ENCODE measurements at regions not wholly inside any gene's neighbourhood (a gene's known extent, or its start where the extent isn't known, plus 50 kb on each side); places are given as distances from the start of the nearest gene placed in this dataset.

- peaks cover 9% of the 10 kb centered on the region for H3K4me1 ChIP-seq
- Mint-ChIP-seq H3K27me3 (ENCODE audit: insufficient read depth, unreplicated experiment) (no peaks in the 10 kb centered on the region), H3K9me3 (ENCODE audit: unreplicated experiment) (no peaks in the 10 kb centered on the region), H3K4me3 (ENCODE audit: unreplicated experiment) (no peak overlapping the region), H3K4me1 (ENCODE audit: low read depth, unreplicated experiment) (peaks cover 13% of the 10 kb centered on the region), H3K36me3 (ENCODE audit: insufficient read depth, unreplicated experiment) (no peaks in the 10 kb centered on the region), H3K27ac (ENCODE audit: unreplicated experiment) (no peak overlapping the region)
- no peak overlapping the region for H3K4me3 ChIP-seq (ENCODE audit: low read depth, low read length)
- CTCF ChIA-PET: no interaction called here
- intact Hi-C loops (cut with micrococcal nuclease; ENCODE audit: unreplicated experiment): no loop called here
- H3K36me3 ChIP-seq (ENCODE audit: control insufficient read depth, insufficient read depth, low read length): no peaks in the 10 kb centered on the region
- no peaks in the 10 kb centered on the region for H3K9me3 ChIP-seq
- POLR2A ChIA-PET: no interaction called here
- no TSS peak for BruUV-seq (replicated peaks)
- H3K27me3 ChIP-seq (replicated peaks; ENCODE audit: control insufficient read depth, insufficient read depth, low read length): no peaks in the 10 kb centered on the region
- no peak for TF ChIP-seq CTCF (IDR thresholded peaks at IDR 0.05; ENCODE audit: insufficient read depth in 1 of 2, low read depth in 1 of 2, low read length in 1 of 2, severe bottlenecking in 1 of 2, unreplicated experiment in 1 of 2)
- no peak for DNase-seq
These were observed 251.8 kb downstream of the NPHP4 start for GRCh38 chr1:5740450-5740849.

GRCh38 chr1:5739561-5740078, 252.6 kb downstream of the NPHP4 start:
- H3K27ac Mint-ChIP-seq (ENCODE audit: unreplicated experiment): no peak overlapping the region
- H3K27me3 ChIP-seq (replicated peaks; ENCODE audit: control insufficient read depth, insufficient read depth, low read length): no peaks in the 10 kb centered on the region
- no peak overlapping the region for H3K4me3 Mint-ChIP-seq (ENCODE audit: unreplicated experiment)
- H3K4me3 ChIP-seq (ENCODE audit: low read depth, low read length): no peak overlapping the region
- H3K9me3 ChIP-seq: no peaks in the 10 kb centered on the region
- peaks cover 8% of the 10 kb centered on the region for H3K4me1 ChIP-seq
- no peaks in the 10 kb centered on the region for H3K27me3 Mint-ChIP-seq (ENCODE audit: insufficient read depth, unreplicated experiment)
- DNase-seq: no peak
- no peaks in the 10 kb centered on the region for H3K36me3 ChIP-seq (ENCODE audit: control insufficient read depth, insufficient read depth, low read length)
- H3K36me3 Mint-ChIP-seq (ENCODE audit: insufficient read depth, unreplicated experiment): no peaks in the 10 kb centered on the region
- no peaks in the 10 kb centered on the region for H3K9me3 Mint-ChIP-seq (ENCODE audit: unreplicated experiment)
- no peak for TF ChIP-seq CTCF (IDR thresholded peaks at IDR 0.05; ENCODE audit: insufficient read depth in 1 of 2, low read depth in 1 of 2, low read length in 1 of 2, severe bottlenecking in 1 of 2, unreplicated experiment in 1 of 2)
- intact Hi-C loops (cut with micrococcal nuclease; ENCODE audit: unreplicated experiment): no loop called here
- POLR2A ChIA-PET: interaction anchor here (0.6 kb wide), 1 partner anchor 22 kb away, joined by 3 read pairs; no protein-coding TSS in a partner anchor
- BruUV-seq (replicated peaks): no TSS peak
- CTCF ChIA-PET: no interaction called here
- H3K4me1 Mint-ChIP-seq (ENCODE audit: low read depth, unreplicated experiment): peaks cover 9% of the 10 kb centered on the region

- CTCF ChIA-PET: no interaction called here
- H3K36me3 Mint-ChIP-seq (ENCODE audit: insufficient read depth, unreplicated experiment): no peaks in the 10 kb centered on the region
- H3K4me3 Mint-ChIP-seq (ENCODE audit: unreplicated experiment): no peak overlapping the region
- no peak for DNase-seq
- no TSS peak for BruUV-seq (replicated peaks)
- POLR2A ChIA-PET: no interaction called here
- Histone ChIP-seq H3K9me3 (no peaks in the 10 kb centered on the region), H3K36me3 (ENCODE audit: control insufficient read depth, insufficient read depth, low read length) (no peaks in the 10 kb centered on the region), H3K27me3 (replicated peaks; ENCODE audit: control insufficient read depth, insufficient read depth, low read length) (no peaks in the 10 kb centered on the region), H3K4me1 (peaks cover 8% of the 10 kb centered on the region), H3K4me3 (ENCODE audit: low read depth, low read length) (no peak overlapping the region)
- peaks cover 4% of the 10 kb centered on the region for H3K4me1 Mint-ChIP-seq (ENCODE audit: low read depth, unreplicated experiment)
- intact Hi-C loops (cut with micrococcal nuclease; ENCODE audit: unreplicated experiment): no loop called here
- no peaks in the 10 kb centered on the region for H3K9me3 Mint-ChIP-seq (ENCODE audit: unreplicated experiment)
- no peak overlapping the region for H3K27ac Mint-ChIP-seq (ENCODE audit: unreplicated experiment)
- no peak for TF ChIP-seq CTCF (IDR thresholded peaks at IDR 0.05; ENCODE audit: insufficient read depth in 1 of 2, low read depth in 1 of 2, low read length in 1 of 2, severe bottlenecking in 1 of 2, unreplicated experiment in 1 of 2)
- H3K27me3 Mint-ChIP-seq (ENCODE audit: insufficient read depth, unreplicated experiment): no peaks in the 10 kb centered on the region
These were observed 253.2 kb downstream of the NPHP4 start for GRCh38 chr1:5738911-5739462.

Data from Caco-2 (cell line).